Astrocyte (in vitro differentiated cells and primary cell): ENCODE measurements at regions not wholly inside any gene's neighbourhood (a gene's known extent, or its start where the extent isn't known, plus 50 kb on each side); places are given as distances from the start of the nearest gene placed in this dataset.

Source experiments
- DNase-seq: peaks from one replicate; pipeline ENCODE4 v3.0.0-alpha.2; 2010; ENCODE audit warnings: low read depth
- FAIRE-seq: peaks from 2 replicates; lab custom pipeline; 2011; peaks lifted over from hg19 to GRCh38; lab: Jason Lieb, UNC
- H2AFZ ChIP-seq: 2 replicates; pipeline ENCODE4 v1.6.0; 2012; ENCODE audit warnings: low read depth, low read length, inconsistent platforms
- H3K27ac ChIP-seq: 2 replicates; pipeline ENCODE4 v1.5.1; 2011; ENCODE audit warnings: low read depth, low read length, inconsistent platforms
- H3K27me3 ChIP-seq: 2 replicates; pipeline ENCODE4 v1.6.0; 2011; ENCODE audit warnings: low read length, inconsistent platforms; ENCODE audit not compliant: insufficient read depth
- H3K36me3 ChIP-seq: 2 replicates; pipeline ENCODE4 v1.5.1; 2011; ENCODE audit warnings: low read length, inconsistent platforms; ENCODE audit not compliant: insufficient read depth
- H3K4me1 ChIP-seq: 2 replicates; pipeline ENCODE4 v1.5.1; 2011; ENCODE audit warnings: low read length, inconsistent platforms; ENCODE audit not compliant: insufficient read depth
- H3K4me2 ChIP-seq: 2 replicates; pipeline ENCODE4 v1.6.0; 2012; ENCODE audit warnings: low read length, inconsistent platforms
- H3K4me3 ChIP-seq: 2 replicates; pipeline ENCODE4 v1.5.1; 2011; ENCODE audit warnings: low read depth, mild to moderate bottlenecking, low read length, inconsistent platforms; ENCODE audit not compliant: insufficient read depth
- H3K79me2 ChIP-seq: 2 replicates; pipeline ENCODE4 v1.6.0; 2012; ENCODE audit warnings: mild to moderate bottlenecking, low read length, inconsistent platforms; ENCODE audit not compliant: insufficient read depth
- H3K9ac ChIP-seq: 2 replicates; pipeline ENCODE4 v1.6.0; 2012; ENCODE audit warnings: mild to moderate bottlenecking, low read length, inconsistent platforms
- H3K9me3 ChIP-seq: 2 replicates; pipeline ENCODE4 v1.5.1; 2012; ENCODE audit warnings: low read depth, mild to moderate bottlenecking, low read length, inconsistent platforms; ENCODE audit not compliant: insufficient read depth
- H4K20me1 ChIP-seq: 2 replicates; pipeline ENCODE4 v1.6.0; 2012; ENCODE audit warnings: low read length, inconsistent platforms; ENCODE audit not compliant: insufficient read depth
- H3K27ac Mint-ChIP-seq: one replicate; pipeline ENCODE4 v1.8.0; 2021; ENCODE audit warnings: mild to moderate bottlenecking, mixed read lengths; ENCODE audit not compliant: unreplicated experiment
- H3K27me3 Mint-ChIP-seq: one replicate; pipeline ENCODE4 v1.8.0; 2021; ENCODE audit warnings: low read depth, mixed read lengths; ENCODE audit not compliant: unreplicated experiment
- H3K36me3 Mint-ChIP-seq: one replicate; pipeline ENCODE4 v1.8.0; 2021; ENCODE audit warnings: low read depth, mixed read lengths; ENCODE audit not compliant: unreplicated experiment
- H3K4me1 Mint-ChIP-seq: one replicate; pipeline ENCODE4 v1.8.0; 2021; ENCODE audit warnings: low read depth, mixed read lengths; ENCODE audit not compliant: unreplicated experiment
- H3K4me3 Mint-ChIP-seq: one replicate; pipeline ENCODE4 v1.8.0; 2021; ENCODE audit warnings: mild to moderate bottlenecking, moderate library complexity, mixed read lengths; ENCODE audit not compliant: unreplicated experiment
- H3K9me3 Mint-ChIP-seq: one replicate; pipeline ENCODE4 v1.8.0; 2021; ENCODE audit warnings: mild to moderate bottlenecking, mixed read lengths; ENCODE audit not compliant: unreplicated experiment
- EZH2 ChIP-seq: IDR thresholded peaks from 2 replicates; pipeline ENCODE4 v1.6.1; 2012; ENCODE audit warnings: mild to moderate bottlenecking, low read length, inconsistent platforms; ENCODE audit not compliant: insufficient read depth
- TF ChIP-seq, protein P1 (sequence below): IDR thresholded peaks from 2 replicates; pipeline ENCODE4 v1.5.1; 2011; ENCODE audit warnings: low read depth, mild to moderate bottlenecking, inconsistent platforms, low read length, moderate library complexity; ENCODE audit not compliant: insufficient read depth

GRCh38 chr15:77811270-77811669 lies 178.6 kb upstream of the LINGO1 start:
- Histone ChIP-seq H2AFZ (no peak overlapping the region), H3K4me1 (no peaks in the 10 kb centered on the region), H3K4me2 (no peak overlapping the region), H3K4me3 (no peak overlapping the region), H3K36me3 (no peaks in the 10 kb centered on the region), H3K27me3 (peaks cover 2% of the 10 kb centered on the region), H4K20me1 (no peaks in the 10 kb centered on the region), H3K9ac (no peak overlapping the region), H3K9me3 (no peaks in the 10 kb centered on the region), H3K79me2 (no peaks in the 10 kb centered on the region), H3K27ac (no peak overlapping the region)
- Mint-ChIP-seq H3K4me3 (no peak overlapping the region), H3K27me3 (peaks cover 75% of the 10 kb centered on the region), H3K36me3 (no peaks in the 10 kb centered on the region), H3K9me3 (no peaks in the 10 kb centered on the region), H3K27ac (no peak overlapping the region), H3K4me1 (no peaks in the 10 kb centered on the region)
- no peak for FAIRE-seq
- DNase-seq, result no peak
- TF ChIP-seq EZH2, result no peak
- TF ChIP-seq, protein P1, sequence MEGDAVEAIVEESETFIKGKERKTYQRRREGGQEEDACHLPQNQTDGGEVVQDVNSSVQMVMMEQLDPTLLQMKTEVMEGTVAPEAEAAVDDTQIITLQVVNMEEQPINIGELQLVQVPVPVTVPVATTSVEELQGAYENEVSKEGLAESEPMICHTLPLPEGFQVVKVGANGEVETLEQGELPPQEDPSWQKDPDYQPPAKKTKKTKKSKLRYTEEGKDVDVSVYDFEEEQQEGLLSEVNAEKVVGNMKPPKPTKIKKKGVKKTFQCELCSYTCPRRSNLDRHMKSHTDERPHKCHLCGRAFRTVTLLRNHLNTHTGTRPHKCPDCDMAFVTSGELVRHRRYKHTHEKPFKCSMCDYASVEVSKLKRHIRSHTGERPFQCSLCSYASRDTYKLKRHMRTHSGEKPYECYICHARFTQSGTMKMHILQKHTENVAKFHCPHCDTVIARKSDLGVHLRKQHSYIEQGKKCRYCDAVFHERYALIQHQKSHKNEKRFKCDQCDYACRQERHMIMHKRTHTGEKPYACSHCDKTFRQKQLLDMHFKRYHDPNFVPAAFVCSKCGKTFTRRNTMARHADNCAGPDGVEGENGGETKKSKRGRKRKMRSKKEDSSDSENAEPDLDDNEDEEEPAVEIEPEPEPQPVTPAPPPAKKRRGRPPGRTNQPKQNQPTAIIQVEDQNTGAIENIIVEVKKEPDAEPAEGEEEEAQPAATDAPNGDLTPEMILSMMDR, result no peak

DNA sequence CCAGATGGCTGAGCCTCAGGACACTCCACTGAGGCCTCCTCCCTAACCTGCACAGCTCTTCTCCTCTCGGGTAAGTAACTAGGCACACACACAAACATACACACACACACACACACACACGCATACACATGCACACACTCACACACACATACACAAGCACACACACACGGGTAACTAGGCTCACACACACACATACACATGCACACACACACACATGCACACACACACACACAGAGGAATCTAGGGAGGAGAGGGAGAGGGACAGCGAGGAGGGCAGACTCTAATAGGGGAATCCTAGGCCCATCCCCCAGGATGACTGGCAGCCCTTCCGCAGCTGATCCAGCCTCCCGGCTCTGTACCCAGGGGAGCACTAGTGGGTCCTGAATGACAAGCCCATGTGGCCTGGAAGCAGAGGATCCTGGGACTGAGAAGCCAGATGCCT lies 177.4 kb upstream of the LINGO1 start:
- H3K4me3 Mint-ChIP-seq, result no peak overlapping the region
- Histone ChIP-seq H3K79me2 (no peaks in the 10 kb centered on the region), H3K4me1 (no peaks in the 10 kb centered on the region), H3K9me3 (no peaks in the 10 kb centered on the region), H3K9ac (no peak overlapping the region), H3K27ac (no peak overlapping the region), H2AFZ (no peak overlapping the region), H4K20me1 (no peaks in the 10 kb centered on the region), H3K4me3 (no peak overlapping the region), H3K4me2 (no peak overlapping the region), H3K27me3 (no peaks in the 10 kb centered on the region), H3K36me3 (no peaks in the 10 kb centered on the region)
- H3K9me3 Mint-ChIP-seq, result no peaks in the 10 kb centered on the region
- no peaks in the 10 kb centered on the region for H3K36me3 Mint-ChIP-seq
- H3K27ac Mint-ChIP-seq, result no peak overlapping the region
- TF ChIP-seq EZH2, result no peak
- TF ChIP-seq, protein P1, result no peak
- peaks cover 73% of the 10 kb centered on the region for H3K27me3 Mint-ChIP-seq
- DNase-seq (no peak), FAIRE-seq (no peak)
- no peaks in the 10 kb centered on the region for H3K4me1 Mint-ChIP-seq

GRCh38 chr15:77808581-77809177 lies 176.0 kb upstream of the LINGO1 start:
- H3K4me3 Mint-ChIP-seq, result no peak overlapping the region
- DNase-seq, result no peak

More at GRCh38 chr15:77808581-77809177, 176.0 kb upstream of the LINGO1 start:
- Histone ChIP-seq H3K4me3 (no peak overlapping the region), H3K27ac (no peak overlapping the region), H3K36me3 (no peaks in the 10 kb centered on the region), H4K20me1 (no peaks in the 10 kb centered on the region), H3K9ac (no peak overlapping the region), H2AFZ (no peak overlapping the region), H3K79me2 (no peaks in the 10 kb centered on the region), H3K9me3 (no peaks in the 10 kb centered on the region), H3K27me3 (no peaks in the 10 kb centered on the region), H3K4me1 (no peaks in the 10 kb centered on the region), H3K4me2 (no peak overlapping the region)
- Mint-ChIP-seq H3K27me3 (peaks cover 67% of the 10 kb centered on the region), H3K27ac (no peak overlapping the region), H3K9me3 (no peaks in the 10 kb centered on the region), H3K36me3 (no peaks in the 10 kb centered on the region), H3K4me1 (no peaks in the 10 kb centered on the region)
- FAIRE-seq, result no peak
- TF ChIP-seq, protein P1, result no peak
- no peak for TF ChIP-seq EZH2
